Tibial nerve (tissue), 4 donors: ENCODE measurements at regions not wholly inside any gene's neighbourhood (a gene's known extent, or its start where the extent isn't known, plus 50 kb on each side); places are given as distances from the start of the nearest gene placed in this dataset.

Experiments
- DNase-seq, 2 donors: peaks; one replicate each; pipeline ENCODE4 v3.0.0-alpha.2; 2019; ENCODE audit warnings: low spot score in 2 of 2
- H3K27ac ChIP-seq, 4 donors: fragments of 200-600 bp; sonication (generic) in 3 of 4; one replicate each; pipeline ENCODE4 v1.5.1; 2017 to 2019; ENCODE audit warnings: mild to moderate bottlenecking in 1 of 4
- H3K27me3 ChIP-seq, 2 donors: fragments of 200-600 bp; sonication (generic) in 1 of 2; one replicate each; pipeline versions ENCODE4 v1.5.1 to v1.6.0; 2017 to 2019
- H3K36me3 ChIP-seq, 3 donors: fragments of 200-600 bp; sonication (generic); one replicate each; pipeline ENCODE4 v1.5.1; 2018 to 2019
- H3K4me1 ChIP-seq, 4 donors: fragments of 200-600 bp; sonication (generic) in 3 of 4; one replicate each; pipeline ENCODE4 v1.5.1; 2017 to 2019
- H3K4me3 ChIP-seq, 4 donors: fragments of 200-600 bp; sonication (generic) in 3 of 4; one replicate each; pipeline ENCODE4 v1.5.1; 2017 to 2019; ENCODE audit warnings: mild to moderate bottlenecking in 1 of 4, moderate library complexity in 1 of 4
- H3K9me3 ChIP-seq, 4 donors: fragments of 200-600 bp; sonication (generic) in 3 of 4; one replicate each; pipeline ENCODE4 v1.5.1; 2017 to 2019
- CTCF ChIP-seq, 5 experiments: fragments of 200-600 bp in 3 of 5; fragments of 450-650 bp in 2 of 5; sonication (generic) in 3 of 5; IDR thresholded peaks; one replicate each; pipeline ENCODE4 v1.5.1; 2016 to 2019; ENCODE audit warnings: antibody characterized with exemption in 5 of 5, mild to moderate bottlenecking in 3 of 5, moderate library complexity in 2 of 5
- EP300 ChIP-seq, 2 donors: sonication (generic); formaldehyde crosslinking; IDR thresholded peaks; one replicate each; pipeline ENCODE4 v1.6.1; 2017; ENCODE audit warnings: antibody characterized with exemption in 2 of 2, mild to moderate bottlenecking in 1 of 2
- POLR2A ChIP-seq, 2 donors: fragments of 450-650 bp; IDR thresholded peaks; one replicate each; pipeline ENCODE4 v1.6.1; 2017; ENCODE audit warnings: antibody characterized with exemption in 2 of 2, mild to moderate bottlenecking in 2 of 2, moderate library complexity in 2 of 2
- WGBS, 2 donors: methylation state at CpG; one replicate each; pipeline ENCODE4 v1.1.5; 2018; 5-methylcytosine and 5-hydroxymethylcytosine counted together

- Histone ChIP-seq H3K4me3 (no peak overlapping the region), H3K36me3 (no peaks in the 10 kb centered on the region), H3K27me3 (no peaks in the 10 kb centered on the region), H3K27ac (no peak overlapping the region), H3K9me3 (no peaks in the 10 kb centered on the region), H3K4me1 (peaks cover 0 to 6% (median 0%) of the 10 kb centered on the region in 4 donors)
- no peak for TF ChIP-seq CTCF (IDR thresholded peaks at IDR 0.05)
- TF ChIP-seq POLR2A (IDR thresholded peaks at IDR 0.05) = no peak
- no peak for TF ChIP-seq EP300 (IDR thresholded peaks at IDR 0.05)
- DNase-seq = no peak
- whole genome bisulfite sequencing, 2 donors = 72 to 90% methylated on average over 2 of the region's 2 CpGs
These were observed 182.2 kb upstream of the TARS1 start for GRCh38 chr5:33258553-33258952.

GRCh38 chr5:33260098-33260497 lies 180.7 kb upstream of the TARS1 start:
- Histone ChIP-seq H3K36me3 (no peaks in the 10 kb centered on the region), H3K27me3 (no peaks in the 10 kb centered on the region), H3K4me1 (peaks cover 0 to 6% (median 0%) of the 10 kb centered on the region in 4 donors), H3K4me3 (no peak overlapping the region), H3K27ac (no peak overlapping the region), H3K9me3 (peaks cover 0 to 8% (median 2%) of the 10 kb centered on the region in 4 donors)
- TF ChIP-seq POLR2A (IDR thresholded peaks at IDR 0.05) (no peak), EP300 (IDR thresholded peaks at IDR 0.05) (no peak)
- DNase-seq = no peak
- WGBS, 2 donors = 96 to 97% methylated on average over 2 of the region's 2 CpGs

- H3K4me1 ChIP-seq = peaks cover 0 to 6% (median 0%) of the 10 kb centered on the region in 4 donors
- H3K27ac ChIP-seq = no peak overlapping the region
- H3K36me3 ChIP-seq = no peaks in the 10 kb centered on the region
- H3K27me3 ChIP-seq = no peaks in the 10 kb centered on the region
- H3K4me3 ChIP-seq = no peak overlapping the region
- 33 to 38% methylated on average over 2 of the region's 2 CpGs for WGBS, 2 donors
- DNase-seq = no peak
- no peak for TF ChIP-seq POLR2A (IDR thresholded peaks at IDR 0.05)
- no peak for TF ChIP-seq CTCF (IDR thresholded peaks at IDR 0.05)
- TF ChIP-seq EP300 (IDR thresholded peaks at IDR 0.05) = no peak
- H3K9me3 ChIP-seq = peaks cover 0 to 8% (median 2%) of the 10 kb centered on the region in 4 donors
These were observed 179.5 kb upstream of the TARS1 start for GRCh38 chr5:33261305-33261704.

GRCh38 chr5:33261747-33262146 lies 179.0 kb upstream of the TARS1 start:
- H3K9me3 ChIP-seq = peaks cover 0 to 8% (median 2%) of the 10 kb centered on the region in 4 donors
- H3K36me3 ChIP-seq = no peaks in the 10 kb centered on the region
- no peak overlapping the region for H3K4me3 ChIP-seq
- no peaks in the 10 kb centered on the region for H3K27me3 ChIP-seq
- WGBS, 2 donors = 89 to 95% methylated on average over 2 of the region's 2 CpGs
- DNase-seq = no peak
- H3K4me1 ChIP-seq = peaks cover 0 to 6% (median 0%) of the 10 kb centered on the region in 4 donors
- H3K27ac ChIP-seq = no peak overlapping the region
- TF ChIP-seq POLR2A (IDR thresholded peaks at IDR 0.05) = no peak
- TF ChIP-seq CTCF (IDR thresholded peaks at IDR 0.05) = no peak
- TF ChIP-seq EP300 (IDR thresholded peaks at IDR 0.05) = no peak

GRCh38 chr5:33267801-33268200 lies 173.0 kb upstream of the TARS1 start:
- H3K4me3 ChIP-seq = no peak overlapping the region
- no peaks in the 10 kb centered on the region for H3K36me3 ChIP-seq
- peaks cover 0 to 8% (median 2%) of the 10 kb centered on the region in 4 donors for H3K9me3 ChIP-seq
- 56 to 74% methylated on average over 1 of the region's 1 CpG for WGBS, 2 donors
- no peaks in the 10 kb centered on the region for H3K27me3 ChIP-seq
- DNase-seq = no peak
- H3K4me1 ChIP-seq = peaks cover 0 to 12% (median 0%) of the 10 kb centered on the region in 4 donors
- TF ChIP-seq EP300 (IDR thresholded peaks at IDR 0.05) (no peak), POLR2A (IDR thresholded peaks at IDR 0.05) (no peak), CTCF (IDR thresholded peaks at IDR 0.05) (no peak)
- no peak overlapping the region for H3K27ac ChIP-seq

- no peak overlapping the region for H3K27ac ChIP-seq
- H3K9me3 ChIP-seq = peaks cover 0 to 8% (median 2%) of the 10 kb centered on the region in 4 donors
- WGBS, 2 donors = 62 to 63% methylated on average over 4 of the region's 4 CpGs
- H3K4me3 ChIP-seq = no peak overlapping the region
- H3K4me1 ChIP-seq = peaks cover 0 to 12% (median 0%) of the 10 kb centered on the region in 4 donors
- TF ChIP-seq CTCF (IDR thresholded peaks at IDR 0.05) (no peak), POLR2A (IDR thresholded peaks at IDR 0.05) (no peak), EP300 (IDR thresholded peaks at IDR 0.05) (no peak)
- H3K27me3 ChIP-seq = no peaks in the 10 kb centered on the region
- no peaks in the 10 kb centered on the region for H3K36me3 ChIP-seq
- no peak for DNase-seq
These were observed 172.4 kb upstream of the TARS1 start for GRCh38 chr5:33268374-33268773.
